Transverse colon (tissue), 4 donors: ENCODE measurements at regions not wholly inside any gene's neighbourhood (a gene's known extent, or its start where the extent isn't known, plus 50 kb on each side); places are given as distances from the start of the nearest gene placed in this dataset.

Experiments used
- CTCF ChIP-seq, 5 experiments: fragments of 200-600 bp in 3 of 5; fragments of 450-650 bp in 2 of 5; sonication (generic) in 3 of 5; IDR thresholded peaks; 1 replicate in 2 of 5; 2 replicates in 3 of 5; pipeline ENCODE4 v1.5.1; 2016 to 2017; ENCODE audit warnings: antibody characterized with exemption in 5 of 5, inconsistent platforms in 3 of 5, mild to moderate bottlenecking in 2 of 5, moderate library complexity in 1 of 5
- EP300 ChIP-seq: sonication (generic); formaldehyde crosslinking; IDR thresholded peaks from one replicate; pipeline ENCODE4 v1.6.1; 2017; ENCODE audit warnings: antibody characterized with exemption, low read depth
- POLR2A ChIP-seq: fragments of 450-650 bp; IDR thresholded peaks from one replicate; pipeline ENCODE4 v1.6.1; 2016; ENCODE audit warnings: antibody characterized with exemption, mild to moderate bottlenecking, moderate library complexity
- POLR2AphosphoS5 ChIP-seq, 3 donors: sonication (generic); formaldehyde crosslinking; IDR thresholded peaks; one replicate each; pipeline ENCODE4 v1.6.1; 2016; ENCODE audit warnings: antibody characterized with exemption in 3 of 3

- TF ChIP-seq POLR2AphosphoS5 (IDR thresholded peaks at IDR 0.05) (no peak), CTCF (IDR thresholded peaks at IDR 0.05) (no peak), POLR2A (no peak), EP300 (no peak)
These were observed 631.0 kb downstream of the SQOR start for GRCh38 chr15:46265664-46266347.
